ENCODE measurements at regions not wholly inside any gene's neighbourhood (a gene's known extent, or its start where the extent isn't known, plus 50 kb on each side); places are given as distances from the start of the nearest gene placed in this dataset.

- no peak overlapping the region for H3K4me3 ChIP-seq (ENCODE audit: low read depth, low read length)
- in situ Hi-C loops (cut with HindIII; ENCODE audit: low sequenced_read_pairs) = no loop called here
- no peak for TF ChIP-seq CTCF (IDR thresholded peaks at IDR 0.05; ENCODE audit: low read depth, low read length, missing control alignments)
- peak; percentile 90 for DNase-seq (ENCODE audit: low read depth)
Measured at GRCh38 chr9:108093773-108094675, 604.5 kb upstream of the KLF4 start.

DNA sequence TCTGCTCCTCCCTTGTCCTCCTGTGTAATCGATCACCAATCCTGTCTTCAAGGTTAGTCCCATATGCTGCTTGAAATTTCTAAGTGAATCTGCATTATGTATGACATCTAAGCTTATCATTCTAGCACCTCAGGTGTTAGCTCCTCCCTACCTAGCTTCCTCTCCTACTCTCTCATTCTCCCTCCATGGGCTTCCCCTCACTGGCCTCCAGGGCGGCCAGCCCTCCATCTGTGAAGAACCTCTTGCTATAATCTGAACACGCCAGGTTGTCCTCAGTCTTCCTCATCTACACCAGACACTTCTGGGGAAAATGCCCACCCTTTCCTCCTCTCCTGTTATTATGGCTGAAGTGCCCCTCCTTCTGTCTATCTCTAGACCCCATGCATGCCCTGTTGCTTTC lies 599.3 kb upstream of the KLF4 start:
- no peak for DNase-seq (ENCODE audit: low read depth)
- TF ChIP-seq CTCF (IDR thresholded peaks at IDR 0.05; ENCODE audit: low read depth, low read length, missing control alignments) = no peak
- no peak overlapping the region for H3K4me3 ChIP-seq (ENCODE audit: low read depth, low read length)
- in situ Hi-C loops (cut with HindIII; ENCODE audit: low sequenced_read_pairs) = no loop called here

- in situ Hi-C loops (cut with HindIII; ENCODE audit: low sequenced_read_pairs) = no loop called here
- no peak for TF ChIP-seq CTCF (IDR thresholded peaks at IDR 0.05; ENCODE audit: low read depth, low read length, missing control alignments)
- H3K4me3 ChIP-seq (ENCODE audit: low read depth, low read length) = no peak overlapping the region
- DNase-seq (ENCODE audit: low read depth) = no peak
Measured at GRCh38 chr9:108087781-108088180, 598.2 kb upstream of the KLF4 start.

DNA sequence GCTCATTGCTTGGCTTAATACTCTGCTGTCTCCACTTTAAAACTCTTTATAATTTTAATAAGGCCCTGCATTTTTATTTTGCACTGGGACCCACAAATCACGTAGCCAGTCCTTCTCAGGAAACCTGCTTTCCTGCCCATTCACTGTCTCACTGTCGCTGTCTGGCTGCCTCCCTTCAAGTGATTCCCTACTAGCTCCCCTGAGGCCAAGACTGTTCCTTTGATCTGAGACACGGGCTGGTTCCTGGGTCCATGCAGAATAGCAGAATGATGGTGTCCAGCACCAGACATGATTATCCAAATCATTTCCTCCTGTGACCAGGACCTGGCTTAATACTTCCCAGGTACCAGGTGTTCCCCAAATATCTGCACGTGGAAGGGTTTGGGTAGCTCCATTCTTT lies 597.1 kb upstream of the KLF4 start:
- no peak overlapping the region for H3K4me3 ChIP-seq (ENCODE audit: low read depth, low read length)

DNA sequence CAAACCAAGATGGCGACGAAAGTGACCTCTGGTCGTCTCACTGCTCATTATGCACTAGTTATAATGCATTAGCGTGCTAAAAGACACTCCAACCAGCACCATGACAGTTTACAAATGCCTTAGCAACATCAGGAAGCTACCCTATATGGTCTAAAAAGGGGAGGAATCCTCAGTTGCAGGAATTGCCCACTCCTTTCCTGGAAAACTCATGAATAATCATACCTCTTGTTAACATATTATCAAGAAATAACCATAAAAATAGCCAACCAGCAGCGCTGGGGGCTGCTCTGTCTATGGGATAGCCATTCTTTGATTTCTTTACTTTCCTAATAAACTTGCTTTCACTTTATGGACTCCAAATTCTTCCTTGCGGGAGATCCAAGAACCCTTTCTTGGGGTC lies 595.7 kb upstream of the KLF4 start:
- in situ Hi-C loops (cut with HindIII; ENCODE audit: low sequenced_read_pairs) = no loop called here
- DNase-seq (ENCODE audit: low read depth) = no peak
- no peak for TF ChIP-seq CTCF (IDR thresholded peaks at IDR 0.05; ENCODE audit: low read depth, low read length, missing control alignments)
- no peak overlapping the region for H3K4me3 ChIP-seq (ENCODE audit: low read depth, low read length)

More for the DNA sequence above, 597.1 kb upstream of the KLF4 start:
- no peak for TF ChIP-seq CTCF (IDR thresholded peaks at IDR 0.05; ENCODE audit: low read depth, low read length, missing control alignments)
- no peak for DNase-seq (ENCODE audit: low read depth)
- in situ Hi-C loops (cut with HindIII; ENCODE audit: low sequenced_read_pairs) = no loop called here

DNA sequence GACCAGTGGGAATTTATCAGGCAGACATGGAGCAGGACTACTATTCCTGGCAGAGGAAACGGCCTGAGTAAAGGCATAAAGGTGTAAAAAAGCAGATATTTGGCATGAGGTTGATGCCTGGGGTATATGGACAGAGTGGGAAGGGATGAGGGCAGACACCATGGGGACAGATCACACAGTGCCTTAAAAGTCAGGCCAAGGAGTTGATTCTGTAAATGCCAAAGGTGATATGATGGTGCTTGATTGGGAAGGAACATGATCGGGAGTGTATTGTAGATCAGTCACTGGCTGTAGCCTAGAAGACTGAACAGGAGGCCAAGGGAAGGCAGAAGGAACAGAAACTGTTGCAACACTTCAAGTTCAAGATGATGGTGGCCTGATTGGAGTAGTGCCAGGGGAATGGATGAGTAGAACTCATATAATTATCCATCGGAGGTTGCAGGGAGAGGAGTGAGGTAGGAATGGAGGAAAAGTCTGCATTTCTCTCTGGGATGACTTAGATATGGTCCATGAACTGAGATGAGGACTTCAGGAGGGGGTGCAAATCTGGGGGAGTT lies 594.3 kb upstream of the KLF4 start:
- no peak for DNase-seq (ENCODE audit: low read depth)
- H3K4me3 ChIP-seq (ENCODE audit: low read depth, low read length) = no peak overlapping the region
- in situ Hi-C loops (cut with HindIII; ENCODE audit: low sequenced_read_pairs) = no loop called here
- no peak for TF ChIP-seq CTCF (IDR thresholded peaks at IDR 0.05; ENCODE audit: low read depth, low read length, missing control alignments)

Data from astrocyte of the cerebellum (primary cell).